ENCODE measurements at regions not wholly inside any gene's neighbourhood (a gene's known extent, or its start where the extent isn't known, plus 50 kb on each side); places are given as distances from the start of the nearest gene placed in this dataset.

- WGBS, 5 donors = 62 to 88% (median 67%) methylated on average over 1 of the region's 1 CpG
- H3K9me3 ChIP-seq = no peaks in the 10 kb centered on the region
- no peaks in the 10 kb centered on the region for H3K36me3 ChIP-seq
- TF ChIP-seq POLR2A (IDR thresholded peaks at IDR 0.05) = no peak
- no peak for TF ChIP-seq CTCF (IDR thresholded peaks at IDR 0.05)
- TF ChIP-seq EP300 (IDR thresholded peaks at IDR 0.05) = no peak
- no peak for TF ChIP-seq POLR2AphosphoS5 (IDR thresholded peaks at IDR 0.05)
- H3K4me3 ChIP-seq = no peak overlapping the region
- H3K27me3 ChIP-seq = no peaks in the 10 kb centered on the region
- intact Hi-C loops (cut with DNase I; ENCODE audit: low total_unique reads) = no loop called here
- DNase-seq = no peak
- H3K4me1 ChIP-seq = no peaks in the 10 kb centered on the region
- no peak overlapping the region for H3K27ac ChIP-seq
These were observed 184.9 kb downstream of the SEC16B start for GRCh38 chr1:177784936-177785335.

- no peak overlapping the region for H3K27ac ChIP-seq
- no peaks in the 10 kb centered on the region for H3K36me3 ChIP-seq
- no peaks in the 10 kb centered on the region for H3K9me3 ChIP-seq
- H3K4me1 ChIP-seq = no peaks in the 10 kb centered on the region
- H3K4me3 ChIP-seq = no peak overlapping the region
- intact Hi-C loops (cut with DNase I; ENCODE audit: low total_unique reads) = no loop called here
- WGBS, 5 donors = 74 to 94% (median 84%) methylated on average over 1 of the region's 1 CpG
- TF ChIP-seq EP300 (IDR thresholded peaks at IDR 0.05) (no peak), POLR2A (IDR thresholded peaks at IDR 0.05) (no peak), CTCF (IDR thresholded peaks at IDR 0.05) (no peak), POLR2AphosphoS5 (IDR thresholded peaks at IDR 0.05) (no peak)
- H3K27me3 ChIP-seq = no peaks in the 10 kb centered on the region
- no peak for DNase-seq
These were observed 185.4 kb downstream of the SEC16B start for GRCh38 chr1:177784409-177784808.

- Histone ChIP-seq H3K27me3 (no peaks in the 10 kb centered on the region), H3K4me3 (no peak overlapping the region), H3K9me3 (no peaks in the 10 kb centered on the region), H3K36me3 (no peaks in the 10 kb centered on the region), H3K27ac (no peak overlapping the region), H3K4me1 (no peaks in the 10 kb centered on the region)
- no peak for DNase-seq
- 58 to 74% (median 65%) methylated on average over 4 of the region's 4 CpGs for WGBS, 5 donors
- intact Hi-C loops (cut with DNase I; ENCODE audit: low total_unique reads) = no loop called here
- TF ChIP-seq CTCF (IDR thresholded peaks at IDR 0.05) = no peak
- no peak for TF ChIP-seq POLR2AphosphoS5 (IDR thresholded peaks at IDR 0.05)
- no peak for TF ChIP-seq POLR2A (IDR thresholded peaks at IDR 0.05)
- TF ChIP-seq EP300 (IDR thresholded peaks at IDR 0.05) = no peak
These were observed 186.8 kb downstream of the SEC16B start for GRCh38 chr1:177783051-177783450.

- H3K36me3 ChIP-seq = no peaks in the 10 kb centered on the region
- no peaks in the 10 kb centered on the region for H3K27me3 ChIP-seq
- no peak overlapping the region for H3K27ac ChIP-seq
- H3K4me1 ChIP-seq = no peaks in the 10 kb centered on the region
- DNase-seq = peak in 1 of 2 donors; percentile 71
- intact Hi-C loops (cut with DNase I; ENCODE audit: low total_unique reads) = no loop called here
- WGBS, 5 donors = 23 to 26% (median 24%) methylated on average over 5 of the region's 5 CpGs
- no peak overlapping the region for H3K4me3 ChIP-seq
- no peaks in the 10 kb centered on the region for H3K9me3 ChIP-seq
- TF ChIP-seq EP300 (IDR thresholded peaks at IDR 0.05) = no peak
- peak in 5 of 7 experiments; percentile 14 to 58 (median 41) for TF ChIP-seq CTCF (IDR thresholded peaks at IDR 0.05)
These were observed 189.7 kb downstream of the SEC16B start for GRCh38 chr1:177780096-177780700.
